K562 (cell line): ENCODE measurements at regions not wholly inside any gene's neighbourhood (a gene's known extent, or its start where the extent isn't known, plus 50 kb on each side); places are given as distances from the start of the nearest gene placed in this dataset.

Experiments used
- ATAC-seq: fragments of 200-7000 bp; cut with Tn5 transposase; 3 replicates; pipeline ENCODE4 v1.9.1; 2020; ENCODE audit warnings: moderate library complexity
- BruUV-seq: library from RNA; stranded (reverse); fragments of 400-500 nt; replicated peaks from 2 replicates; lab custom pipeline; 2021; lab: Mats Ljungman, UMichigan
- CTCF ChIA-PET: fragments of 300-600 bp; formaldehyde crosslinking; extraction: SDS; loops from one replicate; lab custom pipeline; 2021; ENCODE audit warnings: low intra/inter-chr PET ratio; lab: Yijun Ruan, JAX
- POLR2A ChIA-PET: fragments of 300-600, 350-650 bp; sonication (Branson Sonifier 250); formaldehyde crosslinking; extraction: SDS; loops from one replicate; lab custom pipeline; 2021; ENCODE audit warnings: antibody characterized with exemption, inconsistent platforms; lab: Yijun Ruan, JAX
- DNase-seq, 4 experiments: peaks; one replicate each; pipeline versions ENCODE4 v3.0.0 to v3.0.0-alpha.2; 2011 to 2018; ENCODE audit warnings: low spot score in 3 of 4, mixed read lengths in 3 of 4; ENCODE audit errors: extremely low read depth in 1 of 4
- FAIRE-seq: peaks from 2 replicates; lab custom pipeline; 2011; peaks lifted over from hg19 to GRCh38; lab: Jason Lieb, UNC
- H2AFZ ChIP-seq: 2 replicates; pipeline ENCODE4 v1.6.0; 2011; ENCODE audit warnings: low read depth, low read length, control low read depth, inconsistent platforms
- H3K27ac ChIP-seq: fragments of 200-600 bp; 3 replicates; pipeline ENCODE4 v1.8.0; 2011; ENCODE audit warnings: low read depth, mild to moderate bottlenecking, control low read depth, inconsistent platforms, low read length, moderate library complexity, mixed read lengths; ENCODE audit errors: extremely low read depth
- H3K27me3 ChIP-seq, 2 experiments: fragments of 300-600 bp in 1 of 2; 2 replicates in 1 of 2; 3 replicates in 1 of 2; pipeline versions ENCODE4 v1.6.0 to v1.8.0; 2011; ENCODE audit warnings: inconsistent platforms in 2 of 2, low read length in 2 of 2, mild to moderate bottlenecking in 1 of 2, mixed read lengths in 1 of 2, moderate library complexity in 1 of 2; ENCODE audit not compliant: control insufficient read depth in 2 of 2, insufficient read depth in 2 of 2
- H3K36me3 ChIP-seq: fragments of 300-600 bp; 3 replicates; pipeline ENCODE4 v1.8.0; 2011; ENCODE audit warnings: mild to moderate bottlenecking, low read length, inconsistent platforms; ENCODE audit not compliant: control insufficient read depth, insufficient read depth
- H3K4me1 ChIP-seq, 2 experiments: fragments of 200-600 bp in 1 of 2; replicated peaks in 1 of 2; 2 replicates in 1 of 2; 3 replicates in 1 of 2; pipeline versions ENCODE4 v1.5.1 to v1.8.0; 2011; ENCODE audit warnings: inconsistent platforms in 2 of 2, low read length in 2 of 2, mild to moderate bottlenecking in 1 of 2, mixed read lengths in 1 of 2, moderate library complexity in 1 of 2; ENCODE audit not compliant: control insufficient read depth in 2 of 2, insufficient read depth in 2 of 2
- H3K4me2 ChIP-seq: 2 replicates; pipeline ENCODE4 v1.6.1; 2011; ENCODE audit warnings: low read length, control low read depth, inconsistent platforms, mixed read lengths; ENCODE audit not compliant: insufficient read depth
- H3K4me3 ChIP-seq: fragments of 200-600 bp; sonication (generic), shearing (Covaris generic); 2 replicates; pipeline ENCODE4 v1.5.1; 2016; ENCODE audit warnings: control low read depth, inconsistent platforms
- H3K79me2 ChIP-seq: fragments of 200-600 bp; 3 replicates; pipeline ENCODE4 v1.8.0; 2011; ENCODE audit warnings: low read length, inconsistent platforms; ENCODE audit not compliant: control insufficient read depth, insufficient read depth
- H3K9ac ChIP-seq, 2 experiments: 2 replicates each; pipeline versions ENCODE4 v1.6.0 to v1.6.1; 2011; ENCODE audit warnings: low read depth in 2 of 2, low read length in 2 of 2, control low read depth in 1 of 2, inconsistent platforms in 1 of 2, mild to moderate bottlenecking in 1 of 2, mixed read lengths in 1 of 2; ENCODE audit not compliant: insufficient read depth in 1 of 2
- H3K9me1 ChIP-seq: one replicate; pipeline ENCODE4 v1.6.0; 2011; ENCODE audit warnings: inconsistent platforms, mild to moderate bottlenecking, low read length, moderate library complexity; ENCODE audit not compliant: control insufficient read depth, insufficient read depth
- H3K9me3 ChIP-seq: replicated peaks from 2 replicates; pipeline ENCODE4 v1.5.1; 2011; ENCODE audit warnings: low read depth, low read length, inconsistent platforms; ENCODE audit not compliant: control insufficient read depth, insufficient read depth
- H4K20me1 ChIP-seq: replicated peaks from 2 replicates; pipeline ENCODE4 v1.6.1; 2011; ENCODE audit warnings: low read length, inconsistent platforms, mixed read lengths; ENCODE audit not compliant: control insufficient read depth, insufficient read depth
- BRD9 ChIP-seq: fragments of 450-650 bp; IDR thresholded peaks from 2 replicates; pipeline ENCODE4 v1.6.1; 2018; ENCODE audit warnings: low read depth; ENCODE audit not compliant: partially characterized antibody
- CBFB ChIP-seq: sonication (generic); formaldehyde crosslinking; IDR thresholded peaks from 2 replicates; pipeline ENCODE4 v1.4.0; 2020; ENCODE audit warnings: mild to moderate bottlenecking, missing genetic modification reagents
- CHD2 ChIP-seq: IDR thresholded peaks from 2 replicates; pipeline ENCODE4 v1.6.1; 2011; ENCODE audit warnings: low read depth, low read length
- HDAC2 ChIP-seq: fragments of 450-650 bp; IDR thresholded peaks from 2 replicates; pipeline ENCODE4 v1.6.1; 2016; ENCODE audit warnings: mild to moderate bottlenecking
- HDAC8 ChIP-seq: fragments of 450-650 bp; IDR thresholded peaks from 2 replicates; pipeline ENCODE4 v1.6.1; 2016; ENCODE audit warnings: mild to moderate bottlenecking, missing genetic modification characterization, moderate library complexity, missing compliant biosample characterization
- KDM5B ChIP-seq: fragments of 200-600 bp; sonication (generic); IDR thresholded peaks from 2 replicates; pipeline ENCODE4 v1.6.1; 2012; ENCODE audit warnings: low read depth, mild to moderate bottlenecking, moderate library complexity, low read length, control low read depth, inconsistent platforms; ENCODE audit not compliant: insufficient replicate concordance
- MTA2 ChIP-seq: fragments of 450-650 bp; IDR thresholded peaks from 2 replicates; pipeline ENCODE4 v1.6.1; 2016; ENCODE audit warnings: low read depth
- ZKSCAN8 ChIP-seq: fragments of 200-800 bp; sonication (Bioruptor generic); IDR thresholded peaks from 2 replicates; pipeline ENCODE4 v1.6.1; 2016; ENCODE audit warnings: missing genetic modification characterization, missing compliant biosample characterization
- ZNF507 ChIP-seq: conservative IDR thresholded peaks from 2 replicates; pipeline ENCODE4 v1.6.1; 2017; ENCODE audit warnings: missing genetic modification characterization, missing compliant biosample characterization
- whole genome bisulfite sequencing: fragments of 100-300 bp; shearing (Covaris generic); methylation state at CpG from one replicate; pipeline ENCODE4 v1.1.6; 2016; ENCODE audit warnings: low coverage, mixed read lengths; ENCODE audit not compliant: insufficient coverage; ENCODE audit errors: missing lambda C conversion rate; 5-methylcytosine and 5-hydroxymethylcytosine counted together
- in situ Hi-C: fragments of 300-500 bp; cut with MboI; formaldehyde crosslinking; loops from 4 replicates; pipeline ENCODE4 v1.15.0; 2018; ENCODE audit warnings: inconsistent platforms, mixed read lengths
- intact Hi-C: fragments of 100-400 bp; cut with micrococcal nuclease; formaldehyde crosslinking; loops from 2 replicates; pipeline ENCODE4 v1.14.2; 2022
- TF ChIP-seq, protein P1 (sequence below): fragments of 250-450 bp; sonication (Bioruptor Pico); IDR thresholded peaks from 2 replicates; pipeline ENCODE4 v1.5.0; 2022; ENCODE audit warnings: mild to moderate bottlenecking
- TF ChIP-seq, protein P2 (sequence below): fragments of 250-450 bp; sonication (Bioruptor Pico); IDR thresholded peaks from 2 replicates; pipeline ENCODE4 v1.9.0; 2021; ENCODE audit warnings: mild to moderate bottlenecking
- TF ChIP-seq, protein P3 (sequence below): fragments of 250-450 bp; sonication (Bioruptor Pico); IDR thresholded peaks from 2 replicates; pipeline ENCODE4 v1.4.0; 2020

DNA sequence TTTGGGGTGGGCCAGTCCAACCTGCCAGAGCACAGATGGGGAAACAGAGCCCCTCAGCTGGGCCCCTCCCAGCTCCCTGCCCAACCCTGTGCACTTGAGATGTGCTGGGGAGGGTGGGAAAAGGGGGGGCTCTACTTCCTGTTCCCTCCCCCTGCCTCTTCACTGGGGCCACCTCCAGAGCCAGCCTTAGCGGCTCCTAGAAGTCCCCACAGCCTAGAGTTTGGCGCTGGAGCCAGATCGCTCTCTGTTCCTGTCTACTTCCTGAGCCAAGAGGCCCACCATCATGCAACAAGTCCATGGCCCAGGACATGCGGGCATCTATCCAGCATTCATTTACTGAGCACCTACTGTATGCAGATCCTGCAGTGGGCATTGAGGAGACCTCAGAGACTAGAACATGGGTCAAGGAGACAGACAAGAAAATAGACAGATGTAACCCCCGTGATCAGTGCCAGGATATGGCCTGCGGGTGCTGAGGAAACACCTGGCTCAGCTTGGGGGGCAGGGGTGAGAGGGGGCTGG is 144.1 kb downstream of the SYF2 start:
- no peaks in the 10 kb centered on the region for H3K79me2 ChIP-seq
- H4K20me1 ChIP-seq: no peaks in the 10 kb centered on the region
- H3K4me2 ChIP-seq: no peak overlapping the region
- no peak for FAIRE-seq
- CTCF ChIA-PET: no interaction called here
- H3K27me3 ChIP-seq: peaks cover 4 to 61% of the 10 kb centered on the region in 2 experiments; a peak in 4 of 5 replicates
- intact Hi-C loops (no loop called here), in situ Hi-C loops (no loop called here)
- 21% methylated on average over 6 of the region's 6 CpGs for WGBS
- peaks cover 4% of the 10 kb centered on the region in 2 experiments; a peak in 4 of 5 replicates for H3K4me1 ChIP-seq
- POLR2A ChIA-PET: interaction anchor here (0.7 to 0.9 kb wide), 2 partner anchors 8 to 126 kb away, joined by 4 to 5 read pairs; no protein-coding TSS in a partner anchor
- H3K9me1 ChIP-seq: no peaks in the 10 kb centered on the region
- H3K36me3 ChIP-seq: no peaks in the 10 kb centered on the region
- H2AFZ ChIP-seq: no peak overlapping the region
- H3K9me3 ChIP-seq: no peaks in the 10 kb centered on the region
- no peak for TF ChIP-seq ZNF507
- TF ChIP-seq ZKSCAN8 (CRISPR knock-in tag): peak; percentile 92
- H3K4me3 ChIP-seq: no peak overlapping the region
- ATAC-seq: no peak
- no peak overlapping the region for H3K27ac ChIP-seq
- no peak for DNase-seq
- no peak overlapping the region for H3K9ac ChIP-seq
- no TSS peak for BruUV-seq

DNA sequence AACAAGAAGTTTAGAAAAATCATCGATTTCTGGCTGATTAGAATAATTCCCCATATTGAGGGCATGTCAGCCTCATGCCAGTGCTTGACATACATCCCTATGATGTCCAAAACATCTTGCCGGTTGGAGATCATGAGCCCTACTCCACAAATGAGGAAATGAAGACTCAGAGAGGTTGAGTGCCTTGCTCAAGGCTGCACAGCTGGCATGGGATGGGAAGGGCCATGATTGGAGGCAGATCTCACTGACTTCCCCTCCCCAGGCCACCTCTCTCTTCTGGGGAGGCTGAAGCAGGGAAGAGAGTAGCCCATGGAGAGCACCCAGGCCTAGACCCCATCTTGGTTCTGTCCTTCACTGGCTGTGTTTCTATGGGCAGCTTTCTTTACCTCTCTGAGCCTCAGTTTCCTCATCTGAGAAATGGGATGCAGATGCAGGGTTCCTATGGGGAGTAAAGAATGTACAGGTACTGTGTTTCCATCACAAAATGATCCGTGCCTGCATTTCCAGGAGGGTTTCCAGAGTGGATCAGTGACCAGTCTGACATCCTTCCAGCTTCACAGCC is 145.7 kb downstream of the SYF2 start:
- FAIRE-seq: no peak
- BruUV-seq: no TSS peak
- intact Hi-C loops (no loop called here), in situ Hi-C loops (no loop called here)
- no peaks in the 10 kb centered on the region for H4K20me1 ChIP-seq
- no peak overlapping the region for H3K27ac ChIP-seq
- WGBS: 1% methylated on average over 3 of the region's 3 CpGs
- no peaks in the 10 kb centered on the region for H3K9me1 ChIP-seq
- H3K36me3 ChIP-seq: no peaks in the 10 kb centered on the region
- POLR2A ChIA-PET: interaction anchor here (0.6 kb wide), 1 partner anchor 736 kb away, joined by 3 read pairs; no protein-coding TSS in a partner anchor
- peaks cover 4 to 9% of the 10 kb centered on the region in 2 experiments; a peak in 4 of 5 replicates for H3K4me1 ChIP-seq
- no peak for ATAC-seq
- no peak overlapping the region for H3K4me3 ChIP-seq
- CTCF ChIA-PET: no interaction called here
- H3K9me3 ChIP-seq: no peaks in the 10 kb centered on the region
- no peak overlapping the region for H3K9ac ChIP-seq
- H3K79me2 ChIP-seq: no peaks in the 10 kb centered on the region
- H2AFZ ChIP-seq: no peak overlapping the region
- DNase-seq: no peak
- peaks cover 4 to 63% of the 10 kb centered on the region in 2 experiments; a peak in 4 of 5 replicates for H3K27me3 ChIP-seq
- H3K4me2 ChIP-seq: no peak overlapping the region
- TF ChIP-seq BRD9: peak; percentile 98
- TF ChIP-seq, protein P1, sequence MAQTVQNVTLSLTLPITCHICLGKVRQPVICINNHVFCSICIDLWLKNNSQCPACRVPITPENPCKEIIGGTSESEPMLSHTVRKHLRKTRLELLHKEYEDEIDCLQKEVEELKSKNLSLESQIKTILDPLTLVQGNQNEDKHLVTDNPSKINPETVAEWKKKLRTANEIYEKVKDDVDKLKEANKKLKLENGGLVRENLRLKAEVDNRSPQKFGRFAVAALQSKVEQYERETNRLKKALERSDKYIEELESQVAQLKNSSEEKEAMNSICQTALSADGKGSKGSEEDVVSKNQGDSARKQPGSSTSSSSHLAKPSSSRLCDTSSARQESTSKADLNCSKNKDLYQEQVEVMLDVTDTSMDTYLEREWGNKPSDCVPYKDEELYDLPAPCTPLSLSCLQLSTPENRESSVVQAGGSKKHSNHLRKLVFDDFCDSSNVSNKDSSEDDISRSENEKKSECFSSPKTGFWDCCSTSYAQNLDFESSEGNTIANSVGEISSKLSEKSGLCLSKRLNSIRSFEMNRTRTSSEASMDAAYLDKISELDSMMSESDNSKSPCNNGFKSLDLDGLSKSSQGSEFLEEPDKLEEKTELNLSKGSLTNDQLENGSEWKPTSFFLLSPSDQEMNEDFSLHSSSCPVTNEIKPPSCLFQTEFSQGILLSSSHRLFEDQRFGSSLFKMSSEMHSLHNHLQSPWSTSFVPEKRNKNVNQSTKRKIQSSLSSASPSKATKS (CRISPR knock-in tag): no peak
- no peak for TF ChIP-seq MTA2
- TF ChIP-seq, protein P2, sequence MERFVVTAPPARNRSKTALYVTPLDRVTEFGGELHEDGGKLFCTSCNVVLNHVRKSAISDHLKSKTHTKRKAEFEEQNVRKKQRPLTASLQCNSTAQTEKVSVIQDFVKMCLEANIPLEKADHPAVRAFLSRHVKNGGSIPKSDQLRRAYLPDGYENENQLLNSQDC: no peak
- TF ChIP-seq HDAC2: peak; percentile 46; the same call in 1 of the 2 replicates
- no peak for TF ChIP-seq CHD2
- no peak for TF ChIP-seq CBFB (CRISPR knock-in tag)
- TF ChIP-seq HDAC8 (tag): no peak
- TF ChIP-seq, protein P3, sequence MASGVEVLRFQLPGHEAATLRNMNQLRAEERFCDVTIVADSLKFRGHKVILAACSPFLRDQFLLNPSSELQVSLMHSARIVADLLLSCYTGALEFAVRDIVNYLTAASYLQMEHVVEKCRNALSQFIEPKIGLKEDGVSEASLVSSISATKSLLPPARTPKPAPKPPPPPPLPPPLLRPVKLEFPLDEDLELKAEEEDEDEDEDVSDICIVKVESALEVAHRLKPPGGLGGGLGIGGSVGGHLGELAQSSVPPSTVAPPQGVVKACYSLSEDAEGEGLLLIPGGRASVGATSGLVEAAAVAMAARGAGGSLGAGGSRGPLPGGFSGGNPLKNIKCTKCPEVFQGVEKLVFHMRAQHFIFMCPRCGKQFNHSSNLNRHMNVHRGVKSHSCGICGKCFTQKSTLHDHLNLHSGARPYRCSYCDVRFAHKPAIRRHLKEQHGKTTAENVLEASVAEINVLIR: no peak
- TF ChIP-seq KDM5B: no peak
